HepG2 (cell line): ENCODE measurements at regions not wholly inside any gene's neighbourhood (a gene's known extent, or its start where the extent isn't known, plus 50 kb on each side); places are given as distances from the start of the nearest gene placed in this dataset.

Experiments
- CEBPB ChIP-seq: IDR thresholded peaks from 2 replicates; pipeline ENCODE4 v1.6.1; 2011; ENCODE audit warnings: low read depth, low read length, improper control_type of control experiment, borderline replicate concordance
- FOSL1 ChIP-seq: sonication (generic); formaldehyde crosslinking; IDR thresholded peaks from 2 replicates; pipeline ENCODE4 v1.9.0; 2021; ENCODE audit warnings: missing genetic modification reagents, borderline replicate concordance
- ISL2 ChIP-seq: sonication (generic); formaldehyde crosslinking; IDR thresholded peaks from 2 replicates; pipeline ENCODE4 v1.5.0; 2020; ENCODE audit warnings: missing genetic modification reagents
- KDM6A ChIP-seq: IDR thresholded peaks from 2 replicates; pipeline ENCODE4 v1.6.1; 2016; ENCODE audit warnings: low read depth
- KMT2A ChIP-seq: sonication (generic); formaldehyde crosslinking; IDR thresholded peaks from 2 replicates; pipeline ENCODE4 v1.4.0; 2020; ENCODE audit warnings: missing genetic modification reagents
- MEF2D ChIP-seq: sonication (generic); formaldehyde crosslinking; IDR thresholded peaks from 2 replicates; pipeline ENCODE4 v1.5.1; 2020; ENCODE audit warnings: mild to moderate bottlenecking, missing genetic modification reagents
- NKX3-1 ChIP-seq: sonication (generic); formaldehyde crosslinking; IDR thresholded peaks from 2 replicates; pipeline ENCODE4 v1.5.0; 2020; ENCODE audit warnings: missing genetic modification reagents
- POGK ChIP-seq: sonication (generic); formaldehyde crosslinking; conservative IDR thresholded peaks from 2 replicates; pipeline ENCODE4 v1.8.0; 2022; ENCODE audit warnings: mild to moderate bottlenecking, moderate library complexity, missing genetic modification reagents
- PRDM10 ChIP-seq: sonication (generic); formaldehyde crosslinking; IDR thresholded peaks from 2 replicates; pipeline ENCODE4 v1.4.0; 2020; ENCODE audit warnings: low read depth, missing genetic modification reagents
- RBFOX2 ChIP-seq: fragments of 200-400 bp; formaldehyde crosslinking; IDR thresholded peaks from 2 replicates; pipeline ENCODE4 v1.6.1; 2017; ENCODE audit warnings: low read depth, mild to moderate bottlenecking, low read length
- SMAD1 ChIP-seq: sonication (generic); formaldehyde crosslinking; IDR thresholded peaks from 2 replicates; pipeline ENCODE4 v1.4.0; 2020; ENCODE audit warnings: missing genetic modification reagents, low read depth, mild to moderate bottlenecking, borderline replicate concordance
- WIZ ChIP-seq: sonication (generic); formaldehyde crosslinking; IDR thresholded peaks from 2 replicates; pipeline ENCODE4 v1.5.1; 2020; ENCODE audit warnings: mild to moderate bottlenecking, missing genetic modification reagents
- YY1 ChIP-seq: IDR thresholded peaks from 2 replicates; pipeline ENCODE4 v1.6.1; 2011; ENCODE audit warnings: low read length, low read depth, moderate library complexity, mild to moderate bottlenecking; ENCODE audit not compliant: insufficient read depth, insufficient replicate concordance
- ZMYM2 ChIP-seq: sonication (generic); formaldehyde crosslinking; IDR thresholded peaks from 2 replicates; pipeline ENCODE4 v1.8.0; 2022; ENCODE audit warnings: mild to moderate bottlenecking, missing genetic modification reagents
- ZNF282 ChIP-seq: fragments of 450-650 bp; IDR thresholded peaks from 2 replicates; pipeline ENCODE4 v1.6.1; 2018; ENCODE audit not compliant: partially characterized antibody
- ZNF337 ChIP-seq: sonication (generic); formaldehyde crosslinking; IDR thresholded peaks from 2 replicates; pipeline ENCODE4 v1.5.1; 2020; ENCODE audit warnings: missing genetic modification reagents, low read depth, mild to moderate bottlenecking, borderline replicate concordance
- ZNF530 ChIP-seq: sonication (generic); formaldehyde crosslinking; IDR thresholded peaks from 2 replicates; pipeline ENCODE4 v1.5.0; 2020; ENCODE audit warnings: low read depth, mild to moderate bottlenecking, missing genetic modification reagents
- ZNF75D ChIP-seq: sonication (generic); formaldehyde crosslinking; IDR thresholded peaks from 2 replicates; pipeline ENCODE4 v1.8.1; 2023; ENCODE audit warnings: missing genetic modification reagents, mild to moderate bottlenecking, borderline replicate concordance
- ZNF766 ChIP-seq: sonication (generic); formaldehyde crosslinking; IDR thresholded peaks from 2 replicates; pipeline ENCODE4 v1.5.0; 2020; ENCODE audit warnings: missing genetic modification reagents, borderline replicate concordance
- TF ChIP-seq, protein P1 (sequence below): sonication (generic); formaldehyde crosslinking; conservative IDR thresholded peaks from 2 replicates; pipeline ENCODE4 v1.8.1; 2023; ENCODE audit warnings: missing genetic modification reagents
- TF ChIP-seq, protein P2 (sequence below): sonication (generic); formaldehyde crosslinking; IDR thresholded peaks from 2 replicates; pipeline ENCODE4 v1.4.0; 2020; ENCODE audit warnings: mild to moderate bottlenecking, missing genetic modification reagents

DNA sequence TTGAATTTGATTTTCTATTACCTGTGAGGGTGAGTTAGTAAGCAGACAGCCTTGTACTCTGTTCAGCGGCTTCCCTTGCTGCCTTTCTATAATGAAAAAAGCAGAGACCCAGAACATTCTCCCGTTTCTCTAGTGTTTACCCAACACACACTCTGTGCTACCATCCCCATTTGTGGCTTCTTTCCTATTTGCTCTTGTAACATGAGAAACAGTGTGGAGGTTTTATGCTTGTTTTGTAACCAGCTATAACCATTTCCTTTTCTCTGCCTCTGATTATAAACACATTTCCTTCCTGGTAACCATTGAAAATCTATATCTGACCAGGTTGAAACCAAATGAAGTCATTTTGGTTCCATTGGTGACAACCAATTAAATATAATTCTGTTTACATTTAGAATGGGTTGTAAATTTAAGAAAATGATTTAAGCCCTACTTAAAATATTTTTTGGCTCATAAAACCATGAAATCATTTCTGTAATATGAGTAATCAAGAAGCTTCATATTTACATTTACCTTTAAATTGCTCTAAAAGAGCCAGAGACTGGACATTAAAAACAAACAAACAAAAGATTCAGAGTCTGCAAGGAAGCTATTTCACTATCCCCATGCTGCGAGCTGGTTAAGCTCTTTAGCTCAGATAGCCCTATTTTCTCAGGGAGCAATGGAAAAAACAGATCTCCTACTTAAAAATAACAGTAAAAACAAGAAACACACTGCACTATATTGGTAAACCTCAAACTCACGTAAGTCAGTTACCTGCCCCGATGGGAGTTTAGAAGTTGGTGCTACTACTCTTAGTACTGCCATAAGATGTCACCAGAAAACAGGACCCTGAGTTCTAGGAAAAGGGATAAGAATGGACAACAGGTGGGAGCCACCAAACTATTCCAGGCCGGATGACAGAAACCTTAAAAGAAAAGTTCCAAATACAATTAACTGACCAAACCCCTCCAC is 206.5 kb upstream of the EEA1 start (continued):
- peak; percentile 74; the same call in 1 of the 2 replicates for TF ChIP-seq KDM6A (CRISPR knock-in tag)
- TF ChIP-seq, protein P1, sequence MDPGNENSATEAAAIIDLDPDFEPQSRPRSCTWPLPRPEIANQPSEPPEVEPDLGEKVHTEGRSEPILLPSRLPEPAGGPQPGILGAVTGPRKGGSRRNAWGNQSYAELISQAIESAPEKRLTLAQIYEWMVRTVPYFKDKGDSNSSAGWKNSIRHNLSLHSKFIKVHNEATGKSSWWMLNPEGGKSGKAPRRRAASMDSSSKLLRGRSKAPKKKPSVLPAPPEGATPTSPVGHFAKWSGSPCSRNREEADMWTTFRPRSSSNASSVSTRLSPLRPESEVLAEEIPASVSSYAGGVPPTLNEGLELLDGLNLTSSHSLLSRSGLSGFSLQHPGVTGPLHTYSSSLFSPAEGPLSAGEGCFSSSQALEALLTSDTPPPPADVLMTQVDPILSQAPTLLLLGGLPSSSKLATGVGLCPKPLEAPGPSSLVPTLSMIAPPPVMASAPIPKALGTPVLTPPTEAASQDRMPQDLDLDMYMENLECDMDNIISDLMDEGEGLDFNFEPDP = no peak
- no peak for TF ChIP-seq ZNF530
- TF ChIP-seq CEBPB = no peak
- peak; percentile 39; the same call in 1 of the 2 replicates for TF ChIP-seq POGK (CRISPR knock-in tag)
- no peak for TF ChIP-seq PRDM10 (CRISPR knock-in tag)
- TF ChIP-seq YY1 = no peak
- no peak for TF ChIP-seq ZNF766 (CRISPR knock-in tag)
- 0 out of 2 replicates have a peak, but pooled peaks have one; percentile 5 for TF ChIP-seq NKX3-1
- TF ChIP-seq ZNF337 (CRISPR knock-in tag) = no peak
- no peak for TF ChIP-seq WIZ
- TF ChIP-seq ZMYM2 = no peak
- TF ChIP-seq KMT2A (CRISPR knock-in tag) = no peak
- TF ChIP-seq, protein P2, sequence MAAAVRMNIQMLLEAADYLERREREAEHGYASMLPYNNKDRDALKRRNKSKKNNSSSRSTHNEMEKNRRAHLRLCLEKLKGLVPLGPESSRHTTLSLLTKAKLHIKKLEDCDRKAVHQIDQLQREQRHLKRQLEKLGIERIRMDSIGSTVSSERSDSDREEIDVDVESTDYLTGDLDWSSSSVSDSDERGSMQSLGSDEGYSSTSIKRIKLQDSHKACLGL (CRISPR knock-in tag) = no peak
- no peak for TF ChIP-seq FOSL1 (CRISPR knock-in tag)
- TF ChIP-seq MEF2D (CRISPR knock-in tag) = no peak
- no peak for TF ChIP-seq ZNF282
- no peak for TF ChIP-seq ZNF75D (CRISPR knock-in tag)
- TF ChIP-seq SMAD1 (CRISPR knock-in tag) = no peak
- 0 out of 2 replicates have a peak, but pooled peaks have one; percentile 10 for TF ChIP-seq RBFOX2
- TF ChIP-seq ISL2 (CRISPR knock-in tag) = peak; percentile 80; the same call in 1 of the 2 replicates
